H1 (cell line): ENCODE measurements at regions not wholly inside any gene's neighbourhood (a gene's known extent, or its start where the extent isn't known, plus 50 kb on each side); places are given as distances from the start of the nearest gene placed in this dataset.

ENCODE experiments used
- CHD2 ChIP-seq: IDR thresholded peaks from 2 replicates; pipeline ENCODE4 v1.6.1; 2012; ENCODE audit warnings: low read length, improper control_type of control experiment
- TF ChIP-seq, protein P1 (sequence below), 3 experiments: IDR thresholded peaks; 1 replicate in 2 of 3; 2 replicates in 1 of 3; pipeline versions ENCODE4 v1.5.1 to v1.6.1; 2011; ENCODE audit warnings: low read length in 3 of 3, mild to moderate bottlenecking in 3 of 3, inconsistent platforms in 2 of 3, low read depth in 1 of 3, moderate library complexity in 1 of 3; ENCODE audit not compliant: insufficient read depth in 1 of 3; ENCODE audit errors: control extremely low read depth in 1 of 3

DNA sequence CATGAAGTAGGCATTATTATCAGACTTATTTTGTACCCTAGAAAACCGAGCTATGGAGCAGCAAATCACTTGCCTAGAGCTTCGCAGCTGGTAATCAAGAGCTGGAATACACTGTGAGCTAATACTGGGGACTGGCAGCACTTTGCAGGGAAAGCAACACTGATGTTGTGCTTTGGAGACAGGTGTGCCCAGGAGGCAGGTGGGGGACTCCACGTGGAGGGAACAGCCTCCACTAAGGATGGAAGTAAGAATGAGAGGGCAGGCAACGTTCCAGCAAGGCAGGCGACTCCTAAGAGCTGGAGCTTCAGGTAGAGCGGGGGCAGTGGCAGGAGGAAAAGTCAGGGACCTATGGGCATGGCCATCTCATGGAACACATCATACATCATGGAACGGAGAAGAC, 300.5 kb upstream of the IGF1R start:
- TF ChIP-seq, protein P1, sequence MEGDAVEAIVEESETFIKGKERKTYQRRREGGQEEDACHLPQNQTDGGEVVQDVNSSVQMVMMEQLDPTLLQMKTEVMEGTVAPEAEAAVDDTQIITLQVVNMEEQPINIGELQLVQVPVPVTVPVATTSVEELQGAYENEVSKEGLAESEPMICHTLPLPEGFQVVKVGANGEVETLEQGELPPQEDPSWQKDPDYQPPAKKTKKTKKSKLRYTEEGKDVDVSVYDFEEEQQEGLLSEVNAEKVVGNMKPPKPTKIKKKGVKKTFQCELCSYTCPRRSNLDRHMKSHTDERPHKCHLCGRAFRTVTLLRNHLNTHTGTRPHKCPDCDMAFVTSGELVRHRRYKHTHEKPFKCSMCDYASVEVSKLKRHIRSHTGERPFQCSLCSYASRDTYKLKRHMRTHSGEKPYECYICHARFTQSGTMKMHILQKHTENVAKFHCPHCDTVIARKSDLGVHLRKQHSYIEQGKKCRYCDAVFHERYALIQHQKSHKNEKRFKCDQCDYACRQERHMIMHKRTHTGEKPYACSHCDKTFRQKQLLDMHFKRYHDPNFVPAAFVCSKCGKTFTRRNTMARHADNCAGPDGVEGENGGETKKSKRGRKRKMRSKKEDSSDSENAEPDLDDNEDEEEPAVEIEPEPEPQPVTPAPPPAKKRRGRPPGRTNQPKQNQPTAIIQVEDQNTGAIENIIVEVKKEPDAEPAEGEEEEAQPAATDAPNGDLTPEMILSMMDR (IDR thresholded peaks at IDR 0.05; ENCODE audit: control extremely low read depth in 1 of 3, insufficient read depth in 1 of 3, low read depth in 1 of 3, low read length in 3 of 3), result no peak
- TF ChIP-seq CHD2, result no peak
